ENCODE measurements at regions not wholly inside any gene's neighbourhood (a gene's known extent, or its start where the extent isn't known, plus 50 kb on each side); places are given as distances from the start of the nearest gene placed in this dataset.

DNA sequence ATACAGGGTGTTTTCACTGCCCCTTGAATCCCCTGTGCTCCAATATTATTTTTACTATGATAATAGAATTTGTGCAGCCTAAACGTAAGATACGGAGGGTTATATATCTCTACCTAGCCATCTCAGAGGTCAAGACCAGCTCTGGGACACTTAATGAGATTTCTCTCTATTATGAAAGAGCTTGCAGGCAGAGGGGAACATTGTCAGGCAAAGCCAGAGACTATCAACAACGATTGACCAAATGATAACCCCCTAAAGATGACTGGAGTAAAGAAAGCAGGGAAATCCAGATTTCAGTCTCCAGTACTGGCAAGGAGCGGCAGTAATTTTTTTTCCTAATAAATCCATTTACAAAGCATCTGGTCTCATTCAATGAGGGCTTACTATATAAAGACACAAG is 59.8 kb upstream of the LPAR1 start:
- Histone ChIP-seq H3K4me2 (ENCODE audit: low read depth, low read length) (no peak overlapping the region), H4K20me1 (ENCODE audit: insufficient read depth, low read length) (no peaks in the 10 kb centered on the region), H3K27ac (ENCODE audit: insufficient read depth, low read length) (no peak overlapping the region), H2BK120ac (ENCODE audit: low read depth, low read length) (no peak overlapping the region), H3K9me1 (ENCODE audit: insufficient read depth, low read length) (peaks cover 7% of the 10 kb centered on the region), H2AK5ac (ENCODE audit: low read depth, low read length) (no peak overlapping the region), H3K9me3 (ENCODE audit: control insufficient read depth, insufficient read depth, low read length) (no peaks in the 10 kb centered on the region), H3K4me3 (ENCODE audit: insufficient read depth, low read depth, low read length) (no peak overlapping the region), H4K8ac (ENCODE audit: low read depth in 2 of 2, low read length in 2 of 2) (no peak overlapping the region), H3K14ac (replicated peaks; ENCODE audit: low read depth, low read length) (no peak overlapping the region), H3K9ac (ENCODE audit: low read depth, low read length) (no peak overlapping the region), H4K91ac (ENCODE audit: insufficient read depth, low read depth, low read length) (no peak overlapping the region), H3K4ac (ENCODE audit: low read depth, low read length) (no peak overlapping the region), H2BK5ac (ENCODE audit: low read depth, low read length, poor library complexity, severe bottlenecking) (no peak overlapping the region), H3K79me1 (ENCODE audit: low read depth in 1 of 2, low read length in 2 of 2) (no peaks in the 10 kb centered on the region), H2BK20ac (ENCODE audit: low read depth, low read length) (no peak overlapping the region), H2BK15ac (ENCODE audit: low read depth, low read length) (no peak overlapping the region; the same call in 2 of the 3 replicates), H4K5ac (ENCODE audit: low read depth, low read length) (no peak overlapping the region), H3K18ac (ENCODE audit: low read depth, low read length) (no peak overlapping the region), H3K36me3 (ENCODE audit: control insufficient read depth, insufficient read depth, low read length) (no peaks in the 10 kb centered on the region), H2AK9ac (replicated peaks; ENCODE audit: low read depth, low read length, poor library complexity) (no peak overlapping the region), H3K56ac (ENCODE audit: extremely low read depth, insufficient read depth, low read length) (no peak overlapping the region), H3K23ac (ENCODE audit: low read depth, low read length) (no peak overlapping the region), H2AFZ (replicated peaks; ENCODE audit: low read length, poor library complexity) (no peak overlapping the region), H3K27me3 (ENCODE audit: control insufficient read depth, insufficient read depth, low read length) (no peaks in the 10 kb centered on the region), H3K4me1 (ENCODE audit: control insufficient read depth, insufficient read depth, low read length) (peaks cover 13% of the 10 kb centered on the region)
- intact Hi-C loops (cut with micrococcal nuclease), result no loop called here
- BruUV-seq (replicated peaks), result no TSS peak
- ChIA-PET POLR2A (ENCODE audit: unreplicated experiment) (no interaction called here), CTCF (interaction anchor here (1.0 to 1.4 kb wide), 2 partner anchors 11 to 27 kb away, joined by 3 to 4 read pairs; no protein-coding TSS in a partner anchor)
- in situ Hi-C loops (cut with MboI; ENCODE audit: low sequenced_read_pairs), result no loop called here
- DNase-seq (no peak), ATAC-seq (ENCODE audit: low read depth) (no peak)
- dilution Hi-C loops (cut with HindIII; ENCODE audit: low sequenced_read_pairs, unreplicated experiment), result no loop called here
- TF ChIP-seq BHLHE40 (IDR thresholded peaks at IDR 0.05; ENCODE audit: low read depth, low read length), result no peak
- TF ChIP-seq, protein P1, sequence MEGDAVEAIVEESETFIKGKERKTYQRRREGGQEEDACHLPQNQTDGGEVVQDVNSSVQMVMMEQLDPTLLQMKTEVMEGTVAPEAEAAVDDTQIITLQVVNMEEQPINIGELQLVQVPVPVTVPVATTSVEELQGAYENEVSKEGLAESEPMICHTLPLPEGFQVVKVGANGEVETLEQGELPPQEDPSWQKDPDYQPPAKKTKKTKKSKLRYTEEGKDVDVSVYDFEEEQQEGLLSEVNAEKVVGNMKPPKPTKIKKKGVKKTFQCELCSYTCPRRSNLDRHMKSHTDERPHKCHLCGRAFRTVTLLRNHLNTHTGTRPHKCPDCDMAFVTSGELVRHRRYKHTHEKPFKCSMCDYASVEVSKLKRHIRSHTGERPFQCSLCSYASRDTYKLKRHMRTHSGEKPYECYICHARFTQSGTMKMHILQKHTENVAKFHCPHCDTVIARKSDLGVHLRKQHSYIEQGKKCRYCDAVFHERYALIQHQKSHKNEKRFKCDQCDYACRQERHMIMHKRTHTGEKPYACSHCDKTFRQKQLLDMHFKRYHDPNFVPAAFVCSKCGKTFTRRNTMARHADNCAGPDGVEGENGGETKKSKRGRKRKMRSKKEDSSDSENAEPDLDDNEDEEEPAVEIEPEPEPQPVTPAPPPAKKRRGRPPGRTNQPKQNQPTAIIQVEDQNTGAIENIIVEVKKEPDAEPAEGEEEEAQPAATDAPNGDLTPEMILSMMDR (conservative IDR thresholded peaks at IDR 0.05; ENCODE audit: low read depth, low read length), result no peak
- TF ChIP-seq RAD21 (IDR thresholded peaks at IDR 0.05; ENCODE audit: low read length), result no peak
- TF ChIP-seq NFE2L2 (IDR thresholded peaks at IDR 0.05; ENCODE audit: low read depth, low read length), result no peak
- TF ChIP-seq MAFK (IDR thresholded peaks at IDR 0.05; ENCODE audit: low read depth, low read length), result no peak
- no peak for TF ChIP-seq RCOR1 (IDR thresholded peaks at IDR 0.05; ENCODE audit: insufficient replicate concordance, low read length)
- 100% methylated on average over 1 of the region's 4 CpGs; no CpG with 5 or more reads in 1 of the 2 experiments for WGBS, 2 experiments (ENCODE audit: extremely low coverage in 2 of 2, insufficient read length in 1 of 2)

Measured in IMR-90 (cell line).